BE2C (cell line): ENCODE measurements at regions not wholly inside any gene's neighbourhood (a gene's known extent, or its start where the extent isn't known, plus 50 kb on each side); places are given as distances from the start of the nearest gene placed in this dataset.

Experiments used
- DNase-seq: peaks from one replicate; pipeline ENCODE4 v3.0.0-alpha.2; 2020
- H3K27me3 ChIP-seq: fragments of 250-450 bp; sonication (Bioruptor Pico); 2 replicates; pipeline ENCODE4 v1.5.1; 2020; ENCODE audit warnings: mild to moderate bottlenecking
- H3K36me3 ChIP-seq: fragments of 250-450 bp; sonication (Bioruptor Pico); 2 replicates; pipeline ENCODE4 v1.5.1; 2020; ENCODE audit warnings: mild to moderate bottlenecking
- H3K4me1 ChIP-seq: fragments of 250-450 bp; sonication (Bioruptor Pico); 2 replicates; pipeline ENCODE4 v1.5.1; 2020
- H3K4me3 ChIP-seq: 2 replicates; pipeline ENCODE4 v1.5.1; 2011; ENCODE audit warnings: low read depth, low read length
- H3K9me3 ChIP-seq: fragments of 250-450 bp; sonication (Bioruptor Pico); 2 replicates; pipeline ENCODE4 v1.5.1; 2020
- TF ChIP-seq, protein P1 (sequence below): IDR thresholded peaks from 2 replicates; pipeline ENCODE4 v1.5.1; 2012; ENCODE audit warnings: mild to moderate bottlenecking, low read depth, low read length

DNA sequence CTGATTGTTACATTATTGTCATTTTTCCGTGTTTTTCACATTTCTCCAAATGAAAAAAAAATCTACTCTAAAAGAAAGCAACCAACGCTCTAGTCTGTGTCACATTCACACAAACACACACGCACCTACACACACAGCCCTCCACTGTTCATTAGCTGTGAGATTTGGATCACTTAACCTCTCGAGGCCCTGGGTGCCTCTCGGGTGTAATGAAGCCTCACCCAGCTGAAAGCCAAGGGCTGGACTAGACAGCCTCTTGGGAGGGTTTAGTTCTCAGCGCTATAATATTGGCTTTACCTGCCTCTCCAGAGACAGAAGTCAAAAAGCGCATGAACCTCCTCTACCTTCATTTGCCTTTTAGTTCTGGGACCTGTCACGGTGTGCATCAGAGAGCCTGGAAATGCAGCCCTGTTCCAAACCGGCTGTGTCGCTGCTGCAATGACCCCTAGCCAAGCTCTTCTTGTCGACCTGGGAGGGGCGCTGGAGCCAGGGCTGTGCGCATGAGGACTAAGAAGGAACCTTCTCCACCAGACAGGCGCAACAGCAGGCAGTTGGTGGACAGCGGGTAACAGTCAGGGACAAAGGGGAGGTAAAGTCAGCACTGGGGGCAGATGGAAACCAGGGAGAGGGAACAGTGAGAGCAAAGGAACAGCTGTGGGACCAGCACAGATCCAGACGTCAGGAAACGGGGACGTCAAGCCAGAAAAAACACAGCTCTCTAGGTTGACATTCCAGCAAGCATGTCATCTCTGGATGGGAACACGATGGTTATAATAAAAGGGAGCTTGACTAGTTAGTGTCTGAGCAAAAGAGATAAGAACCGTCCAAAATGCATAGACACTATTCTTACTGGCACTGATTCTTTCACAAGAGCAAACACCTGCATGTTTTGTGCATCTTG lies 375.9 kb downstream of the EFNB2 start:
- Histone ChIP-seq H3K4me3 (no peak overlapping the region), H3K27me3 (no peaks in the 10 kb centered on the region)

DNA sequence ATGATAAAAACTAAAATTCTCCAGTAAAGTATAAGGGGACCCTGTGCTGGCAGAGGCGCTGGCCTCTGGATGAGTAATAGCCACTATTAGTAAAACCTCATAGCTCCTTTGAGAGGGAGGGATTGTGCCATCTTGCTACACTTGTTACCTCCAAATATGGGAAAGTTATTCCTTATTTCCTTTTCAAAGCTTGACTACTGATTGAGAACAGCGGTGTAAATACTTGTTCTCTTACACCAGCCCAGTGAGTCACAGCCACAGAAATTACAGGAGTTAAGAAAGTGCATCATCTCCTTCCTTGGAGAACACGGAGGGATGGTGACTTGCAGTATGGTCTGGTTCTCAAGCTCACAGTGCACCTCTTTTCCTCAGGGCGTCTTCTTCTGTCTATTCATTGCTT lies 379.0 kb downstream of the EFNB2 start:
- TF ChIP-seq, protein P1, sequence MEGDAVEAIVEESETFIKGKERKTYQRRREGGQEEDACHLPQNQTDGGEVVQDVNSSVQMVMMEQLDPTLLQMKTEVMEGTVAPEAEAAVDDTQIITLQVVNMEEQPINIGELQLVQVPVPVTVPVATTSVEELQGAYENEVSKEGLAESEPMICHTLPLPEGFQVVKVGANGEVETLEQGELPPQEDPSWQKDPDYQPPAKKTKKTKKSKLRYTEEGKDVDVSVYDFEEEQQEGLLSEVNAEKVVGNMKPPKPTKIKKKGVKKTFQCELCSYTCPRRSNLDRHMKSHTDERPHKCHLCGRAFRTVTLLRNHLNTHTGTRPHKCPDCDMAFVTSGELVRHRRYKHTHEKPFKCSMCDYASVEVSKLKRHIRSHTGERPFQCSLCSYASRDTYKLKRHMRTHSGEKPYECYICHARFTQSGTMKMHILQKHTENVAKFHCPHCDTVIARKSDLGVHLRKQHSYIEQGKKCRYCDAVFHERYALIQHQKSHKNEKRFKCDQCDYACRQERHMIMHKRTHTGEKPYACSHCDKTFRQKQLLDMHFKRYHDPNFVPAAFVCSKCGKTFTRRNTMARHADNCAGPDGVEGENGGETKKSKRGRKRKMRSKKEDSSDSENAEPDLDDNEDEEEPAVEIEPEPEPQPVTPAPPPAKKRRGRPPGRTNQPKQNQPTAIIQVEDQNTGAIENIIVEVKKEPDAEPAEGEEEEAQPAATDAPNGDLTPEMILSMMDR, result no peak
- Histone ChIP-seq H3K27me3 (no peaks in the 10 kb centered on the region), H3K36me3 (no peaks in the 10 kb centered on the region), H3K4me1 (no peaks in the 10 kb centered on the region), H3K9me3 (no peaks in the 10 kb centered on the region), H3K4me3 (no peak overlapping the region)
- no peak for DNase-seq

More for the DNA sequence above, 375.9 kb downstream of the EFNB2 start:
- Histone ChIP-seq H3K36me3 (no peaks in the 10 kb centered on the region), H3K4me1 (no peaks in the 10 kb centered on the region), H3K9me3 (no peaks in the 10 kb centered on the region)
- no peak for DNase-seq
- TF ChIP-seq, protein P1, result no peak

DNA sequence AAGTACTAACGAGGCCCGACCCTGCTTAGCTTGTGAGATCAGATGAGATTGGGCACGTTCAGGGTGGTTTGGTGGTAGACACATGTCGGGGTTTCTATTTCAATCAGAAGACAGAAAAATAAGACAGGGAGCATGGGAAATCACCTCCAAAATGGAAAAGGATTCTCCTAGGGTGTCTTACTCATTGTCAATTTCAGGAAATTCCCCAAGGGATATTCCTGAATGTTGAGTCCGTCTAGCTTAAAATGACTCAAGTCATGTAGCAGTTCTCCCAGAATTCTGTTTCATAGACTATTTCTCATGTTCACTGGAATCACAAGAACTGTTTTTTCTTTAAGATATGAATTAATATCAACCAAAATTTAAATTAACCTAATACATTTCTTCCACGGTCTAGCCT lies 380.1 kb downstream of the EFNB2 start:
- Histone ChIP-seq H3K4me3 (no peak overlapping the region), H3K9me3 (no peaks in the 10 kb centered on the region), H3K4me1 (no peaks in the 10 kb centered on the region), H3K27me3 (no peaks in the 10 kb centered on the region), H3K36me3 (no peaks in the 10 kb centered on the region)
- TF ChIP-seq, protein P1, result no peak
- DNase-seq, result no peak

DNA sequence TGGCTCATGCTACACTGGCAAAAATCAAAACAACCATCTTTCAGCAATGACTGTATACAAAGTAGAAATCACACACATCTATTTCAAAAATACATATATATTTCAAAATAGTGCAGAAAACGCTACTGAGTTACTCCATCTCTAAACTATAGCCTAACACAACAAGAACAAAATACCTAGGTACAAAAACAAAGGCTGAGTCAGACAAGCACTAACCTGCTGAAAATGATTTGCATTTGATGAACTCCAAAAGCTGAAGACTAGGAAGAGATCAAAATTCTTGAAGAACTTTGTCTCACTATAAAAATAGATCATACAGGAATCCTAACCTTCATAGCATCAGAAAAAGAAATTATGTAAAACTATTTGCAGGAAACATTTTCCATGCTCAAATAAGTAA lies 381.6 kb downstream of the EFNB2 start:
- H3K9me3 ChIP-seq, result no peaks in the 10 kb centered on the region
- H3K27me3 ChIP-seq, result no peaks in the 10 kb centered on the region
- H3K4me3 ChIP-seq, result no peak overlapping the region
- H3K4me1 ChIP-seq, result no peaks in the 10 kb centered on the region
- TF ChIP-seq, protein P1, result no peak
- DNase-seq, result no peak
- no peaks in the 10 kb centered on the region for H3K36me3 ChIP-seq

DNA sequence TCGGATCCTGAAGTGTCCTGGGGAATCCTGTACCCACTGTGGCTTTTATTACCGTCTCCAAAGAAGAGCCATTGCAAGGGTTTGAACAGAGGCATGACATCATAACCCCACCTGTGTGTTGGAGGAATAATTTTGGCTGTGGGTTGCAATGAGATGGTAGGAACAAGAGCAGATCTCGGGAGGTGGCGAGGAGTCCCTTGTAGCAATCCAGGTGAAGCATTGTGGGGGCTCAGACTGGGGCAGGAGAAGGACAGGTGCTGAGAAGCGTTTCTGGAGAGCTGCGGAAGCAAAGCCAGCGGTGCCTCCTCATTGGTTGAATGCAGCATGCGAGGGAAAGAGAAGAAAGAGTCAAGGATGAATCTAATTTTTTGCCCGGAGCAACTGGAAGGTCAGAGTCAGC lies 382.4 kb downstream of the EFNB2 start:
- no peaks in the 10 kb centered on the region for H3K9me3 ChIP-seq
- no peaks in the 10 kb centered on the region for H3K27me3 ChIP-seq
- no peak overlapping the region for H3K4me3 ChIP-seq
- TF ChIP-seq, protein P1, result no peak
- DNase-seq, result no peak
- no peaks in the 10 kb centered on the region for H3K4me1 ChIP-seq
- no peaks in the 10 kb centered on the region for H3K36me3 ChIP-seq

DNA sequence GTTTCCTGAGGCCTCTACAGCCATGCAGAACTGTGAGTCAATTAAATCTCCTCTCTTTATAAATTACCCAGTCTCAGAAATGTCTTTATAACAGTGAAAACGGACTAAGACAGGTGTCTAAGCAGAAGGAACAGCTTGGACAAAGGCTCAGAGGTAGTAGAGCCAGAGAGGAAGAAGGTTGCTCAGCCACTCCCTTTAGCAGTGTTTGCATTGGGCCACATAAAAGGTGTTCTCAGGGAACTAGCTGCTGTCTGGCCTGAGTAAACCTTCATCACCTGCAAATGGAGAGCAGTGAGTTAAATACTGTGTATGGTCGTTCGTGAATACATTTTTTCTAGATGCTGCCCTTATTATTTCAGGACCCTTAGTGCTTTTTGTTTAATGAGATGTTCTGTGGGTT lies 383.4 kb downstream of the EFNB2 start:
- no peaks in the 10 kb centered on the region for H3K36me3 ChIP-seq
- H3K4me1 ChIP-seq, result no peaks in the 10 kb centered on the region
- no peak for DNase-seq
- no peaks in the 10 kb centered on the region for H3K9me3 ChIP-seq
- TF ChIP-seq, protein P1, result no peak
- no peaks in the 10 kb centered on the region for H3K27me3 ChIP-seq
- no peak overlapping the region for H3K4me3 ChIP-seq
